IMR-90 (cell line): ENCODE measurements at regions not wholly inside any gene's neighbourhood (a gene's known extent, or its start where the extent isn't known, plus 50 kb on each side); places are given as distances from the start of the nearest gene placed in this dataset.

ENCODE experiments used
- ATAC-seq: fragments of 200-7000 bp; cut with Tn5 transposase; 2 replicates; pipeline ENCODE4 v1.9.1; 2020; ENCODE audit warnings: low read depth, mild to moderate bottlenecking, moderate library complexity
- BruUV-seq: library from RNA; stranded (reverse); fragments of 400-500 nt; replicated peaks from 2 replicates; lab custom pipeline; 2021; lab: Mats Ljungman, UMichigan
- CTCF ChIA-PET: fragments of 300-600 bp; formaldehyde crosslinking; extraction: SDS; loops from one replicate; lab custom pipeline; 2021; ENCODE audit warnings: antibody characterized with exemption; lab: Yijun Ruan, JAX
- POLR2A ChIA-PET: fragments of 300-600 bp; sonication (Branson Sonifier 250); formaldehyde crosslinking; loops from one replicate; lab custom pipeline; 2022; ENCODE audit warnings: antibody characterized with exemption; ENCODE audit not compliant: unreplicated experiment; lab: Charles Lee
- DNase-seq: peaks from one replicate; pipeline ENCODE4 v3.0.0; 2013
- H2AFZ ChIP-seq: replicated peaks from 2 replicates; pipeline ENCODE3; 2013; ENCODE audit warnings: low read length, mild to moderate bottlenecking; ENCODE audit not compliant: poor library complexity
- H2AK5ac ChIP-seq: 2 replicates; pipeline ENCODE4 v1.6.1; 2013; ENCODE audit warnings: low read depth, low read length, inconsistent platforms
- H2AK9ac ChIP-seq: replicated peaks from 2 replicates; pipeline ENCODE3; 2013; ENCODE audit warnings: mild to moderate bottlenecking, low read depth, low read length, moderate library complexity; ENCODE audit not compliant: poor library complexity
- H2BK120ac ChIP-seq: 2 replicates; pipeline ENCODE4 v1.6.1; 2013; ENCODE audit warnings: low read depth, low read length, inconsistent platforms
- H2BK15ac ChIP-seq: 3 replicates; pipeline ENCODE4 v1.6.1; 2013; ENCODE audit warnings: low read depth, low read length, inconsistent platforms
- H2BK20ac ChIP-seq: 2 replicates; pipeline ENCODE4 v1.6.1; 2013; ENCODE audit warnings: low read depth, mild to moderate bottlenecking, inconsistent platforms, low read length, moderate library complexity
- H2BK5ac ChIP-seq: 2 replicates; pipeline ENCODE4 v1.6.1; 2013; ENCODE audit warnings: mild to moderate bottlenecking, low read depth, low read length, inconsistent platforms; ENCODE audit not compliant: poor library complexity, severe bottlenecking
- H3K14ac ChIP-seq: replicated peaks from 2 replicates; pipeline ENCODE4 v1.6.1; 2013; ENCODE audit warnings: low read depth, low read length, inconsistent platforms
- H3K18ac ChIP-seq: 2 replicates; pipeline ENCODE4 v1.6.1; 2013; ENCODE audit warnings: low read depth, low read length, control low read depth
- H3K23ac ChIP-seq: 2 replicates; pipeline ENCODE4 v1.6.1; 2013; ENCODE audit warnings: low read depth, low read length, inconsistent platforms
- H3K27ac ChIP-seq: 2 replicates; pipeline ENCODE4 v1.5.1; 2013; ENCODE audit warnings: mild to moderate bottlenecking, control low read depth, low read length; ENCODE audit not compliant: insufficient read depth
- H3K27me3 ChIP-seq: 2 replicates; pipeline ENCODE4 v1.6.1; 2013; ENCODE audit warnings: low read length; ENCODE audit not compliant: control insufficient read depth, insufficient read depth
- H3K36me3 ChIP-seq: 2 replicates; pipeline ENCODE4 v1.6.1; 2013; ENCODE audit warnings: low read length, mixed read lengths; ENCODE audit not compliant: control insufficient read depth, insufficient read depth
- H3K4ac ChIP-seq: 2 replicates; pipeline ENCODE4 v1.6.1; 2013; ENCODE audit warnings: low read depth, low read length, inconsistent platforms
- H3K4me1 ChIP-seq: 2 replicates; pipeline ENCODE4 v1.6.1; 2013; ENCODE audit warnings: low read length, mixed read lengths; ENCODE audit not compliant: control insufficient read depth, insufficient read depth
- H3K4me2 ChIP-seq: 2 replicates; pipeline ENCODE4 v1.6.1; 2013; ENCODE audit warnings: low read depth, mild to moderate bottlenecking, control low read depth, low read length, moderate library complexity
- H3K4me3 ChIP-seq: 2 replicates; pipeline ENCODE4 v1.5.1; 2013; ENCODE audit warnings: low read depth, mild to moderate bottlenecking, control low read depth, low read length, moderate library complexity; ENCODE audit not compliant: insufficient read depth
- H3K56ac ChIP-seq: 2 replicates; pipeline ENCODE4 v1.6.1; 2013; ENCODE audit warnings: low read length, inconsistent platforms; ENCODE audit not compliant: insufficient read depth; ENCODE audit errors: extremely low read depth
- H3K79me1 ChIP-seq, 2 experiments: 2 replicates each; pipeline ENCODE4 v1.6.1; 2013; ENCODE audit warnings: low read length in 2 of 2, inconsistent platforms in 1 of 2, low read depth in 1 of 2
- H3K9ac ChIP-seq: 2 replicates; pipeline ENCODE4 v1.6.1; 2013; ENCODE audit warnings: low read depth, low read length, control low read depth
- H3K9me1 ChIP-seq: 2 replicates; pipeline ENCODE4 v1.6.1; 2013; ENCODE audit warnings: low read length, inconsistent platforms; ENCODE audit not compliant: insufficient read depth
- H3K9me3 ChIP-seq: 2 replicates; pipeline ENCODE4 v1.6.1; 2013; ENCODE audit warnings: low read length; ENCODE audit not compliant: control insufficient read depth, insufficient read depth
- H4K20me1 ChIP-seq: 2 replicates; pipeline ENCODE4 v1.6.1; 2013; ENCODE audit warnings: low read length, inconsistent platforms; ENCODE audit not compliant: insufficient read depth
- H4K5ac ChIP-seq: 2 replicates; pipeline ENCODE4 v1.6.1; 2013; ENCODE audit warnings: mild to moderate bottlenecking, low read depth, low read length, control low read depth
- H4K8ac ChIP-seq, 2 experiments: 2 replicates each; pipeline ENCODE4 v1.6.1; 2013; ENCODE audit warnings: low read depth in 2 of 2, low read length in 2 of 2, control low read depth in 1 of 2, inconsistent platforms in 1 of 2
- H4K91ac ChIP-seq: 2 replicates; pipeline ENCODE4 v1.6.1; 2013; ENCODE audit warnings: low read depth, low read length, inconsistent platforms; ENCODE audit not compliant: insufficient read depth
- CEBPB ChIP-seq: IDR thresholded peaks from 2 replicates; pipeline ENCODE4 v1.6.1; 2012; ENCODE audit warnings: low read depth, low read length, improper control_type of control experiment
- CHD1 ChIP-seq: IDR thresholded peaks from 2 replicates; pipeline ENCODE4 v1.6.1; 2012; ENCODE audit warnings: low read depth, low read length, improper control_type of control experiment
- CTCF ChIP-seq: conservative IDR thresholded peaks from 2 replicates; pipeline ENCODE4 v1.5.1; 2012; ENCODE audit warnings: mild to moderate bottlenecking, low read depth, low read length, improper control_type of control experiment
- ELK1 ChIP-seq: fragments of 150-350 bp; IDR thresholded peaks from 2 replicates; pipeline ENCODE4 v1.6.1; 2016; ENCODE audit warnings: low read depth, mild to moderate bottlenecking, low read length, moderate library complexity, borderline replicate concordance
- FOS ChIP-seq: fragments of 150-350 bp; IDR thresholded peaks from 2 replicates; pipeline ENCODE4 v1.6.1; 2016; ENCODE audit warnings: low read depth, low read length
- MAFK ChIP-seq: IDR thresholded peaks from 2 replicates; pipeline ENCODE4 v1.6.1; 2012; ENCODE audit warnings: low read depth, low read length, improper control_type of control experiment
- MAZ ChIP-seq: IDR thresholded peaks from 2 replicates; pipeline ENCODE4 v1.6.1; 2012; ENCODE audit warnings: low read depth, mild to moderate bottlenecking, low read length, improper control_type of control experiment, moderate library complexity, borderline replicate concordance
- MXI1 ChIP-seq: IDR thresholded peaks from 2 replicates; pipeline ENCODE4 v1.6.1; 2012; ENCODE audit warnings: low read depth, mild to moderate bottlenecking, low read length, moderate library complexity, borderline replicate concordance
- NFE2L2 ChIP-seq: fragments of 150-350 bp; IDR thresholded peaks from 2 replicates; pipeline ENCODE4 v1.6.1; 2016; ENCODE audit warnings: low read depth, mild to moderate bottlenecking, low read length
- POLR2A ChIP-seq: IDR thresholded peaks from 2 replicates; pipeline ENCODE4 v1.6.1; 2012; ENCODE audit warnings: mild to moderate bottlenecking, low read depth, low read length
- RAD21 ChIP-seq: IDR thresholded peaks from 2 replicates; pipeline ENCODE4 v1.6.1; 2012; ENCODE audit warnings: low read length, improper control_type of control experiment
- RCOR1 ChIP-seq: IDR thresholded peaks from 2 replicates; pipeline ENCODE4 v1.6.1; 2012; ENCODE audit warnings: mild to moderate bottlenecking, low read length, improper control_type of control experiment; ENCODE audit not compliant: insufficient replicate concordance
- RFX5 ChIP-seq: IDR thresholded peaks from 2 replicates; pipeline ENCODE4 v1.8.0; 2012; ENCODE audit warnings: low read depth, mild to moderate bottlenecking, low read length, moderate library complexity
- USF2 ChIP-seq: fragments of 150-350 bp; IDR thresholded peaks from 2 replicates; pipeline ENCODE4 v1.6.1; 2017; ENCODE audit warnings: mild to moderate bottlenecking, antibody characterized with exemption, low read length, low read depth
- WGBS, 2 experiments: methylation state at CpG; one replicate each; pipeline versions ENCODE4 v1.1.5 to v1.1.7; 2013; ENCODE audit warnings: missing lambda C conversion rate in 2 of 2; ENCODE audit not compliant: insufficient read length in 1 of 2; ENCODE audit errors: extremely low coverage in 2 of 2; 5-methylcytosine and 5-hydroxymethylcytosine counted together
- dilution Hi-C: fragments of 300-500 bp; cut with HindIII; formaldehyde crosslinking; loops from one replicate; pipeline ENCODE4 v1.14.3; 2018; ENCODE audit warnings: low sequenced_read_pairs; ENCODE audit not compliant: unreplicated experiment
- in situ Hi-C: fragments of 300-500 bp; cut with MboI; formaldehyde crosslinking; loops from 3 replicates; pipeline ENCODE4 v1.14.3; 2019; ENCODE audit warnings: low sequenced_read_pairs, inconsistent platforms, mixed read lengths
- intact Hi-C: fragments of 100-400 bp; cut with micrococcal nuclease; formaldehyde crosslinking; loops from 2 replicates; pipeline ENCODE4 v1.10.0; 2022

GRCh38 chr15:56783857-56784661 lies 50.8 kb upstream of the ZNF280D start:
- in situ Hi-C loops (no loop called here), intact Hi-C loops (no loop called here), dilution Hi-C loops (no loop called here)
- Histone ChIP-seq H3K14ac (no peak overlapping the region), H4K8ac (no peak overlapping the region), H2BK20ac (no peak overlapping the region), H2AK5ac (no peak overlapping the region), H3K27ac (no peak overlapping the region), H3K9me3 (peaks cover 2% of the 10 kb centered on the region; the same call in 1 of the 2 replicates), H2AFZ (no peak overlapping the region), H3K18ac (no peak overlapping the region), H3K27me3 (no peaks in the 10 kb centered on the region), H2BK120ac (no peak overlapping the region), H3K9me1 (no peaks in the 10 kb centered on the region), H4K91ac (no peak overlapping the region), H3K36me3 (no peaks in the 10 kb centered on the region), H3K79me1 (no peaks in the 10 kb centered on the region), H3K4ac (no peak overlapping the region), H3K4me1 (no peaks in the 10 kb centered on the region), H3K56ac (no peak overlapping the region), H4K20me1 (no peaks in the 10 kb centered on the region), H2BK15ac (no peak overlapping the region), H2BK5ac (no peak overlapping the region), H4K5ac (no peak overlapping the region), H3K9ac (no peak overlapping the region), H3K23ac (no peak overlapping the region), H3K4me3 (no peak overlapping the region), H2AK9ac (no peak overlapping the region), H3K4me2 (no peak overlapping the region)
- WGBS, 2 experiments: 95% methylated on average over 2 of the region's 5 CpGs; no CpG with 5 or more reads in 1 of the 2 experiments
- ATAC-seq (no peak), DNase-seq (no peak)
- no TSS peak for BruUV-seq
- TF ChIP-seq RAD21 (no peak), CEBPB (no peak), MAZ (no peak), USF2 (no peak), NFE2L2 (no peak), RCOR1 (no peak), FOS (no peak), ELK1 (no peak), MAFK (no peak), MXI1 (no peak), CTCF (no peak), CHD1 (no peak), POLR2A (no peak), RFX5 (no peak)
- POLR2A ChIA-PET: no interaction called here
- CTCF ChIA-PET: no interaction called here
